ENCODE measurements at regions not wholly inside any gene's neighbourhood (a gene's known extent, or its start where the extent isn't known, plus 50 kb on each side); places are given as distances from the start of the nearest gene placed in this dataset.

- TF ChIP-seq CTCF (IDR thresholded peaks at IDR 0.05) = no peak
- Histone ChIP-seq H3K27me3 (no peaks in the 10 kb centered on the region), H3K4me3 (no peak overlapping the region), H3K9me3 (no peaks in the 10 kb centered on the region), H3K27ac (no peak overlapping the region), H3K4me1 (no peaks in the 10 kb centered on the region), H3K36me3 (no peaks in the 10 kb centered on the region)
- intact Hi-C loops (cut with DNase I) = no loop called here
- DNase-seq = no peak
- ATAC-seq = no peak
These were observed 848.1 kb upstream of the DIAPH2 start for GRCh38 chrX:95836517-95836916.

GRCh38 chrX:95841863-95842262, 842.8 kb upstream of the DIAPH2 start:
- Histone ChIP-seq H3K9me3 (no peaks in the 10 kb centered on the region), H3K27ac (no peak overlapping the region), H3K27me3 (no peaks in the 10 kb centered on the region), H3K4me1 (no peaks in the 10 kb centered on the region), H3K36me3 (no peaks in the 10 kb centered on the region), H3K4me3 (no peak overlapping the region)
- intact Hi-C loops (cut with DNase I) = no loop called here
- no peak for TF ChIP-seq CTCF (IDR thresholded peaks at IDR 0.05)
- DNase-seq (no peak), ATAC-seq (no peak)

- H3K27me3 ChIP-seq = no peaks in the 10 kb centered on the region
- ATAC-seq (no peak), DNase-seq (no peak)
- no peak for TF ChIP-seq CTCF (IDR thresholded peaks at IDR 0.05)
- no peaks in the 10 kb centered on the region for H3K4me1 ChIP-seq
- no peaks in the 10 kb centered on the region for H3K9me3 ChIP-seq
- H3K36me3 ChIP-seq = no peaks in the 10 kb centered on the region
- H3K27ac ChIP-seq = no peak overlapping the region
- intact Hi-C loops (cut with DNase I) = no loop called here
- no peak overlapping the region for H3K4me3 ChIP-seq
These were observed 824.5 kb upstream of the DIAPH2 start for GRCh38 chrX:95860127-95860526.

GRCh38 chrX:95875661-95876060, 809.0 kb upstream of the DIAPH2 start:
- Histone ChIP-seq H3K27me3 (no peaks in the 10 kb centered on the region), H3K36me3 (no peaks in the 10 kb centered on the region), H3K4me3 (no peak overlapping the region), H3K4me1 (no peaks in the 10 kb centered on the region), H3K9me3 (no peaks in the 10 kb centered on the region), H3K27ac (no peak overlapping the region)
- TF ChIP-seq CTCF (IDR thresholded peaks at IDR 0.05) = no peak
- DNase-seq (no peak), ATAC-seq (no peak)
- intact Hi-C loops (cut with DNase I) = no loop called here

GRCh38 chrX:95878874-95879273, 805.8 kb upstream of the DIAPH2 start:
- Histone ChIP-seq H3K4me3 (no peak overlapping the region), H3K27ac (no peak overlapping the region), H3K36me3 (no peaks in the 10 kb centered on the region), H3K9me3 (no peaks in the 10 kb centered on the region), H3K4me1 (no peaks in the 10 kb centered on the region), H3K27me3 (no peaks in the 10 kb centered on the region)
- intact Hi-C loops (cut with DNase I) = no loop called here
- no peak for TF ChIP-seq CTCF (IDR thresholded peaks at IDR 0.05)
- no peak for ATAC-seq
- DNase-seq = no peak

- ATAC-seq (no peak), DNase-seq (no peak)
- Histone ChIP-seq H3K36me3 (no peaks in the 10 kb centered on the region), H3K4me3 (no peak overlapping the region), H3K4me1 (no peaks in the 10 kb centered on the region), H3K9me3 (no peaks in the 10 kb centered on the region), H3K27ac (no peak overlapping the region), H3K27me3 (no peaks in the 10 kb centered on the region)
- intact Hi-C loops (cut with DNase I) = no loop called here
- TF ChIP-seq CTCF (IDR thresholded peaks at IDR 0.05) = no peak
These were observed 800.5 kb upstream of the DIAPH2 start for GRCh38 chrX:95884186-95884585.

Data from upper lobe of right lung (tissue), 1 donor.